K562 (cell line): ENCODE measurements at regions not wholly inside any gene's neighbourhood (a gene's known extent, or its start where the extent isn't known, plus 50 kb on each side); places are given as distances from the start of the nearest gene placed in this dataset.

Experiments used
- ATAC-seq: fragments of 200-7000 bp; cut with Tn5 transposase; 3 replicates; pipeline ENCODE4 v1.9.1; 2020; ENCODE audit warnings: moderate library complexity
- BruUV-seq: library from RNA; stranded (reverse); fragments of 400-500 nt; replicated peaks from 2 replicates; lab custom pipeline; 2021; lab: Mats Ljungman, UMichigan
- CTCF ChIA-PET: fragments of 300-600 bp; formaldehyde crosslinking; extraction: SDS; loops from one replicate; lab custom pipeline; 2021; ENCODE audit warnings: low intra/inter-chr PET ratio; lab: Yijun Ruan, JAX
- POLR2A ChIA-PET: fragments of 300-600, 350-650 bp; sonication (Branson Sonifier 250); formaldehyde crosslinking; extraction: SDS; loops from one replicate; lab custom pipeline; 2021; ENCODE audit warnings: antibody characterized with exemption, inconsistent platforms; lab: Yijun Ruan, JAX
- DNase-seq, 4 experiments: peaks; one replicate each; pipeline versions ENCODE4 v3.0.0 to v3.0.0-alpha.2; 2011 to 2018; ENCODE audit warnings: low spot score in 3 of 4, mixed read lengths in 3 of 4; ENCODE audit errors: extremely low read depth in 1 of 4
- FAIRE-seq: peaks from 2 replicates; lab custom pipeline; 2011; peaks lifted over from hg19 to GRCh38; lab: Jason Lieb, UNC
- H2AFZ ChIP-seq: 2 replicates; pipeline ENCODE4 v1.6.0; 2011; ENCODE audit warnings: low read depth, low read length, control low read depth, inconsistent platforms
- H3K27ac ChIP-seq: fragments of 200-600 bp; 3 replicates; pipeline ENCODE4 v1.8.0; 2011; ENCODE audit warnings: low read depth, mild to moderate bottlenecking, control low read depth, inconsistent platforms, low read length, moderate library complexity, mixed read lengths; ENCODE audit errors: extremely low read depth
- H3K27me3 ChIP-seq, 2 experiments: fragments of 300-600 bp in 1 of 2; 2 replicates in 1 of 2; 3 replicates in 1 of 2; pipeline versions ENCODE4 v1.6.0 to v1.8.0; 2011; ENCODE audit warnings: inconsistent platforms in 2 of 2, low read length in 2 of 2, mild to moderate bottlenecking in 1 of 2, mixed read lengths in 1 of 2, moderate library complexity in 1 of 2; ENCODE audit not compliant: control insufficient read depth in 2 of 2, insufficient read depth in 2 of 2
- H3K36me3 ChIP-seq: fragments of 300-600 bp; 3 replicates; pipeline ENCODE4 v1.8.0; 2011; ENCODE audit warnings: mild to moderate bottlenecking, low read length, inconsistent platforms; ENCODE audit not compliant: control insufficient read depth, insufficient read depth
- H3K4me1 ChIP-seq, 2 experiments: fragments of 200-600 bp in 1 of 2; replicated peaks in 1 of 2; 2 replicates in 1 of 2; 3 replicates in 1 of 2; pipeline versions ENCODE4 v1.5.1 to v1.8.0; 2011; ENCODE audit warnings: inconsistent platforms in 2 of 2, low read length in 2 of 2, mild to moderate bottlenecking in 1 of 2, mixed read lengths in 1 of 2, moderate library complexity in 1 of 2; ENCODE audit not compliant: control insufficient read depth in 2 of 2, insufficient read depth in 2 of 2
- H3K4me2 ChIP-seq: 2 replicates; pipeline ENCODE4 v1.6.1; 2011; ENCODE audit warnings: low read length, control low read depth, inconsistent platforms, mixed read lengths; ENCODE audit not compliant: insufficient read depth
- H3K4me3 ChIP-seq: fragments of 200-600 bp; sonication (generic), shearing (Covaris generic); 2 replicates; pipeline ENCODE4 v1.5.1; 2016; ENCODE audit warnings: control low read depth, inconsistent platforms
- H3K79me2 ChIP-seq: fragments of 200-600 bp; 3 replicates; pipeline ENCODE4 v1.8.0; 2011; ENCODE audit warnings: low read length, inconsistent platforms; ENCODE audit not compliant: control insufficient read depth, insufficient read depth
- H3K9ac ChIP-seq, 2 experiments: 2 replicates each; pipeline versions ENCODE4 v1.6.0 to v1.6.1; 2011; ENCODE audit warnings: low read depth in 2 of 2, low read length in 2 of 2, control low read depth in 1 of 2, inconsistent platforms in 1 of 2, mild to moderate bottlenecking in 1 of 2, mixed read lengths in 1 of 2; ENCODE audit not compliant: insufficient read depth in 1 of 2
- H3K9me1 ChIP-seq: one replicate; pipeline ENCODE4 v1.6.0; 2011; ENCODE audit warnings: inconsistent platforms, mild to moderate bottlenecking, low read length, moderate library complexity; ENCODE audit not compliant: control insufficient read depth, insufficient read depth
- H3K9me3 ChIP-seq: replicated peaks from 2 replicates; pipeline ENCODE4 v1.5.1; 2011; ENCODE audit warnings: low read depth, low read length, inconsistent platforms; ENCODE audit not compliant: control insufficient read depth, insufficient read depth
- H4K20me1 ChIP-seq: replicated peaks from 2 replicates; pipeline ENCODE4 v1.6.1; 2011; ENCODE audit warnings: low read length, inconsistent platforms, mixed read lengths; ENCODE audit not compliant: control insufficient read depth, insufficient read depth
- ADNP ChIP-seq: fragments of 200-800 bp; sonication (Bioruptor generic); IDR thresholded peaks from 2 replicates; pipeline ENCODE4 v1.6.1; 2016; ENCODE audit warnings: missing genetic modification characterization, missing compliant biosample characterization
- ELK3 ChIP-seq: fragments of 450-650 bp; formaldehyde crosslinking; IDR thresholded peaks from 2 replicates; pipeline ENCODE4 v1.4.0; 2020; ENCODE audit warnings: mild to moderate bottlenecking
- EWSR1 ChIP-seq: fragments of 450-650 bp; IDR thresholded peaks from 2 replicates; pipeline ENCODE4 v1.6.1; 2018; ENCODE audit warnings: borderline replicate concordance, mild to moderate bottlenecking, low read depth, moderate library complexity; ENCODE audit not compliant: partially characterized antibody
- FOXJ2 ChIP-seq: fragments of 200-800 bp; sonication (Bioruptor generic); IDR thresholded peaks from 2 replicates; pipeline ENCODE4 v1.6.1; 2016; ENCODE audit warnings: missing genetic modification characterization, missing compliant biosample characterization
- NELFE ChIP-seq: IDR thresholded peaks from 2 replicates; pipeline ENCODE4 v1.6.1; 2011; ENCODE audit warnings: mild to moderate bottlenecking; ENCODE audit not compliant: insufficient read depth, insufficient read length
- RFX5 ChIP-seq: IDR thresholded peaks from 2 replicates; pipeline ENCODE4 v1.6.1; 2011; ENCODE audit warnings: low read depth, mild to moderate bottlenecking, improper control_type of control experiment, low read length
- SMARCC2 ChIP-seq: fragments of 450-650 bp; IDR thresholded peaks from 2 replicates; pipeline ENCODE4 v1.6.1; 2017; ENCODE audit warnings: antibody characterized with exemption, moderate library complexity, mild to moderate bottlenecking, low read depth
- UBTF ChIP-seq, 2 experiments: IDR thresholded peaks; 2 replicates each; pipeline ENCODE4 v1.6.1; 2012; ENCODE audit warnings: improper control_type of control experiment in 2 of 2, low read depth in 2 of 2, low read length in 2 of 2, borderline replicate concordance in 1 of 2
- USF1 ChIP-seq: sonication (generic); formaldehyde crosslinking; IDR thresholded peaks from 2 replicates; pipeline ENCODE4 v1.9.0; 2022; ENCODE audit warnings: mild to moderate bottlenecking, missing genetic modification reagents
- XRCC4 ChIP-seq: IDR thresholded peaks from one replicate; pipeline ENCODE4 v1.6.1; 2011; ENCODE audit not compliant: insufficient read depth, insufficient read length; ENCODE audit errors: extremely low read depth
- ZNF512 ChIP-seq: IDR thresholded peaks from 2 replicates; pipeline ENCODE4 v1.6.1; 2016; ENCODE audit warnings: missing genetic modification characterization, missing compliant biosample characterization
- ZNF766 ChIP-seq: fragments of 200-800 bp; sonication (Bioruptor generic); conservative IDR thresholded peaks from 2 replicates; pipeline ENCODE4 v1.6.1; 2016; ENCODE audit warnings: missing genetic modification characterization, missing compliant biosample characterization
- ZNF77 ChIP-seq: fragments of 250-450 bp; sonication (Bioruptor Pico); IDR thresholded peaks from 2 replicates; pipeline ENCODE4 v1.5.0; 2020
- WGBS: fragments of 100-300 bp; shearing (Covaris generic); methylation state at CpG from one replicate; pipeline ENCODE4 v1.1.6; 2016; ENCODE audit warnings: low coverage, mixed read lengths; ENCODE audit not compliant: insufficient coverage; ENCODE audit errors: missing lambda C conversion rate; 5-methylcytosine and 5-hydroxymethylcytosine counted together
- in situ Hi-C: fragments of 300-500 bp; cut with MboI; formaldehyde crosslinking; loops from 4 replicates; pipeline ENCODE4 v1.15.0; 2018; ENCODE audit warnings: inconsistent platforms, mixed read lengths
- intact Hi-C: fragments of 100-400 bp; cut with micrococcal nuclease; formaldehyde crosslinking; loops from 2 replicates; pipeline ENCODE4 v1.14.2; 2022

- TF ChIP-seq ZNF766 (no peak), UBTF (IDR thresholded peaks at IDR 0.05; ENCODE audit: borderline replicate concordance in 1 of 2, low read depth in 2 of 2, low read length in 2 of 2) (no peak), ZNF512 (tag) (no peak), RFX5 (no peak), NELFE (no peak), ADNP (tag) (no peak), USF1 (CRISPR knock-in tag) (no peak), EWSR1 (no peak), SMARCC2 (no peak), XRCC4 (no peak), ELK3 (CRISPR knock-in tag) (no peak), FOXJ2 (tag) (no peak), ZNF77 (CRISPR knock-in tag) (no peak)
- no peaks in the 10 kb centered on the region for H3K9me3 ChIP-seq
- CTCF ChIA-PET, result no interaction called here
- H3K79me2 ChIP-seq, result no peaks in the 10 kb centered on the region
- H3K4me3 ChIP-seq, result no peak overlapping the region
- WGBS, result 0% methylated on average over 6 of the region's 8 CpGs
- POLR2A ChIA-PET, result no interaction called here
- no peaks in the 10 kb centered on the region for H4K20me1 ChIP-seq
- FAIRE-seq (no peak), DNase-seq (no peak), ATAC-seq (no peak)
- intact Hi-C loops (no loop called here), in situ Hi-C loops (no loop called here)
- H2AFZ ChIP-seq, result no peak overlapping the region
- no peak overlapping the region for H3K4me2 ChIP-seq
- H3K4me1 ChIP-seq, result no peaks in the 10 kb centered on the region
- H3K9me1 ChIP-seq, result no peaks in the 10 kb centered on the region
- H3K27me3 ChIP-seq, result no peaks in the 10 kb centered on the region
- no TSS peak for BruUV-seq
- no peaks in the 10 kb centered on the region for H3K36me3 ChIP-seq
- H3K27ac ChIP-seq, result no peak overlapping the region
- no peak overlapping the region for H3K9ac ChIP-seq
Observed at GRCh38 chr14:44291366-44291915, 215.6 kb downstream of the FSCB start.
